Caco-2 (cell line): ENCODE measurements at regions not wholly inside any gene's neighbourhood (a gene's known extent, or its start where the extent isn't known, plus 50 kb on each side); places are given as distances from the start of the nearest gene placed in this dataset.

Experiments used
- BruUV-seq: library from RNA; stranded (reverse); fragments of 400-500 nt; replicated peaks from 2 replicates; lab custom pipeline; 2021; lab: Mats Ljungman, UMichigan
- CTCF ChIA-PET: fragments of 300-600 bp; sonication (Branson Sonifier 250); formaldehyde crosslinking; loops from one replicate; lab custom pipeline; 2022; ENCODE audit warnings: antibody characterized with exemption; lab: Charles Lee
- POLR2A ChIA-PET: fragments of 300-600 bp; sonication (Branson Sonifier 250); formaldehyde crosslinking; loops from one replicate; lab custom pipeline; 2022; ENCODE audit warnings: antibody characterized with exemption; lab: Charles Lee
- DNase-seq, 2 experiments: peaks; one replicate each; pipeline versions ENCODE4 v3.0.0 to v3.0.0-alpha.2; 2020 to 2022
- H3K27me3 ChIP-seq: replicated peaks from 2 replicates; pipeline ENCODE4 v1.6.0; 2011; ENCODE audit warnings: low read length; ENCODE audit not compliant: control insufficient read depth, insufficient read depth
- H3K36me3 ChIP-seq: 2 replicates; pipeline ENCODE4 v1.5.1; 2011; ENCODE audit warnings: low read length; ENCODE audit not compliant: control insufficient read depth, insufficient read depth
- H3K4me1 ChIP-seq: fragments of 250-450 bp; sonication (Bioruptor Pico); 2 replicates; pipeline ENCODE4 v1.5.1; 2020; ENCODE audit warnings: mild to moderate bottlenecking
- H3K4me3 ChIP-seq: 2 replicates; pipeline ENCODE4 v1.5.1; 2011; ENCODE audit warnings: low read depth, mild to moderate bottlenecking, control low read depth, low read length
- H3K9me3 ChIP-seq: fragments of 250-450 bp; sonication (Bioruptor Pico); 2 replicates; pipeline ENCODE4 v1.5.1; 2020; ENCODE audit warnings: mild to moderate bottlenecking, moderate library complexity
- H3K27ac Mint-ChIP-seq: one replicate; pipeline ENCODE4 v1.8.0; 2022; ENCODE audit warnings: mixed read lengths; ENCODE audit not compliant: unreplicated experiment
- H3K27me3 Mint-ChIP-seq: one replicate; pipeline ENCODE4 v1.8.0; 2022; ENCODE audit warnings: mixed read lengths; ENCODE audit not compliant: insufficient read depth, unreplicated experiment
- H3K36me3 Mint-ChIP-seq: one replicate; pipeline ENCODE4 v1.8.0; 2022; ENCODE audit warnings: mild to moderate bottlenecking, mixed read lengths; ENCODE audit not compliant: insufficient read depth, unreplicated experiment
- H3K4me1 Mint-ChIP-seq: one replicate; pipeline ENCODE4 v1.8.0; 2022; ENCODE audit warnings: low read depth, mixed read lengths; ENCODE audit not compliant: unreplicated experiment
- H3K4me3 Mint-ChIP-seq: one replicate; pipeline ENCODE4 v1.8.0; 2022; ENCODE audit warnings: mild to moderate bottlenecking, moderate library complexity, mixed read lengths; ENCODE audit not compliant: unreplicated experiment
- H3K9me3 Mint-ChIP-seq: one replicate; pipeline ENCODE4 v1.8.0; 2022; ENCODE audit warnings: mixed read lengths; ENCODE audit not compliant: unreplicated experiment
- CTCF ChIP-seq, 2 experiments: fragments of 200-600 bp in 1 of 2; IDR thresholded peaks; 1 replicate in 1 of 2; 2 replicates in 1 of 2; pipeline versions ENCODE4 v1.5.1 to v1.8.0; 2011 to 2022; ENCODE audit warnings: antibody characterized with exemption in 1 of 2, control low read depth in 1 of 2, inconsistent platforms in 1 of 2, low read depth in 1 of 2, low read length in 1 of 2, mild to moderate bottlenecking in 1 of 2, moderate library complexity in 1 of 2; ENCODE audit not compliant: insufficient read depth in 1 of 2, severe bottlenecking in 1 of 2, unreplicated experiment in 1 of 2
- intact Hi-C: fragments of 100-400 bp; cut with micrococcal nuclease; formaldehyde crosslinking; loops from one replicate; pipeline ENCODE4 v1.10.0; 2022; ENCODE audit not compliant: unreplicated experiment

DNA sequence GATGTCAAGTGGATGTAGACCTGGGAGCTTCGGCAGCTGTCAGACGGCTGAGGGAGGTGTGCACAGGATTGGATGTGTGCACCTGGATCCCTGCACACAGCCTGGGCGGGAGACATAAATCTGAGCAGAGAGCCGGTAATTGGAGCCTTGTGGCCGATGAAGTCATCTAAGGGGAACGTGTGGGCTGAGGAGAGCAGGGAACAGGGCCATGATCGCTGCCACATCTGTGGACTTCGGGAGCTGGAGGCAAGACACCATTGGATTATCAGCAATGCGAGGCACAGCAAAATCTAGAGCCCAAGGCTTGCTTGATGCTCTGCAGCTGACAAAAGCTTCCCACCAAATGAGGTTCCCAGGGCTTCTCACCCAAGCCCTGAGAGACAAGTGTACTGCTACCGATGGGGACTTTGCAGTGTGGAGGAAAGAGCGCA lies 147.7 kb downstream of the PTPN20 start:
- Mint-ChIP-seq H3K4me3 (no peak overlapping the region), H3K27me3 (peaks cover 57% of the 10 kb centered on the region), H3K27ac (no peak overlapping the region), H3K4me1 (no peaks in the 10 kb centered on the region), H3K36me3 (no peaks in the 10 kb centered on the region), H3K9me3 (no peaks in the 10 kb centered on the region)
- no peaks in the 10 kb centered on the region for H3K4me1 ChIP-seq
- no peak overlapping the region for H3K4me3 ChIP-seq
- no peaks in the 10 kb centered on the region for H3K36me3 ChIP-seq
- ChIA-PET CTCF (interaction anchor here (1.0 to 1.6 kb wide), 2 partner anchors 11 to 66 kb away, joined by 3 to 6 read pairs; no protein-coding TSS in a partner anchor), POLR2A (no interaction called here)
- TF ChIP-seq CTCF (IDR thresholded peaks at IDR 0.05; ENCODE audit: insufficient read depth in 1 of 2, low read depth in 1 of 2, low read length in 1 of 2, severe bottlenecking in 1 of 2, unreplicated experiment in 1 of 2), result no peak
- no peak for DNase-seq
- H3K9me3 ChIP-seq, result no peaks in the 10 kb centered on the region
- peaks cover 9% of the 10 kb centered on the region for H3K27me3 ChIP-seq
- BruUV-seq, result no TSS peak
- intact Hi-C loops, result no loop called here

DNA sequence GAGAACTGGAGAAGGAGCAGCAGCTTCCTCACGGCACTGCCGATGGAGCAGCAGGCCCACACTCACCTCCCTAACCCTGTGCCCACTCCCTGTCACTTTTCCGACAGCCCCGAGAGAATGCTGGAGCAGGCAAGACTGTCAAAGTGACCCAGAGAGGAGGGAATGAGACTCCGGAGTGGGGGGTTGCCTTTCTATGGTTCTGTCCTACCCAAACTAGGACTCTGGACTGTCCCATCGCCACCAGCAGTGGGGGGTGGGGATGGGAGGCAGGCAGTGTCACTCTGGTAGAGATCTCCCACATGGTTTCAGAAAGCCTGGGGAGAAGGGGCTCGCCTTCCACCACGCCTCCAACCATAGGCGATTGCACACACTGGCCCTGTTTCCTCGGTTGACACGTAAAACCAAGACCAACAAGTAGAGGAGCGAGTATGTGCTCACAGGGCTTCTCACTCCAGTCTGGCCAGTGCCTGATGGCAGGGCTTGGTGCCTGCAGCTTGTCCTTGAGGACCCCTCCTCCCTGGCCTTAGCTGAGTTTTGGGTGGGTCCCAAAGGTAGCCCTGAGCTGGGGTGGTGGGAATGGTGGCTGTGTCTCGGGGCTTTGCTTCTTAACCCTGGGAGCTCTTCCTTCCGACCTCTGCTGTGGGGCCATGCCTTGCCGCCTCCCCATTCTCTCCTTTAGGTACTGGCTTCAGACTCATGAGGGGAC lies 148.5 kb downstream of the PTPN20 start:
- Histone ChIP-seq H3K36me3 (no peaks in the 10 kb centered on the region), H3K4me3 (no peak overlapping the region), H3K9me3 (no peaks in the 10 kb centered on the region), H3K27me3 (peaks cover 9% of the 10 kb centered on the region), H3K4me1 (no peaks in the 10 kb centered on the region)
- ChIA-PET CTCF (interaction anchor here (1.0 to 1.6 kb wide), 2 partner anchors 12 to 67 kb away, joined by 3 to 6 read pairs; no protein-coding TSS in a partner anchor), POLR2A (no interaction called here)
- H3K27ac Mint-ChIP-seq, result no peak overlapping the region
- peaks cover 57% of the 10 kb centered on the region for H3K27me3 Mint-ChIP-seq
- H3K9me3 Mint-ChIP-seq, result no peaks in the 10 kb centered on the region
- no peaks in the 10 kb centered on the region for H3K36me3 Mint-ChIP-seq
- no TSS peak for BruUV-seq
- intact Hi-C loops, result no loop called here
- no peak for DNase-seq
- H3K4me1 Mint-ChIP-seq, result no peaks in the 10 kb centered on the region
- no peak for TF ChIP-seq CTCF (IDR thresholded peaks at IDR 0.05; ENCODE audit: insufficient read depth in 1 of 2, low read depth in 1 of 2, low read length in 1 of 2, severe bottlenecking in 1 of 2, unreplicated experiment in 1 of 2)
- no peak overlapping the region for H3K4me3 Mint-ChIP-seq

- ChIA-PET POLR2A (no interaction called here), CTCF (interaction anchor here (1.6 kb wide), 1 partner anchor 13 kb away, joined by 6 read pairs; no protein-coding TSS in a partner anchor)
- no peak for DNase-seq
- H3K4me1 Mint-ChIP-seq, result no peaks in the 10 kb centered on the region
- Histone ChIP-seq H3K4me1 (no peaks in the 10 kb centered on the region), H3K9me3 (no peaks in the 10 kb centered on the region), H3K27me3 (peaks cover 9% of the 10 kb centered on the region), H3K36me3 (no peaks in the 10 kb centered on the region), H3K4me3 (no peak overlapping the region)
- no TSS peak for BruUV-seq
- H3K36me3 Mint-ChIP-seq, result no peaks in the 10 kb centered on the region
- H3K27ac Mint-ChIP-seq, result no peak overlapping the region
- H3K9me3 Mint-ChIP-seq, result no peaks in the 10 kb centered on the region
- no peak overlapping the region for H3K4me3 Mint-ChIP-seq
- intact Hi-C loops, result no loop called here
- peaks cover 59% of the 10 kb centered on the region for H3K27me3 Mint-ChIP-seq
- TF ChIP-seq CTCF (IDR thresholded peaks at IDR 0.05; ENCODE audit: insufficient read depth in 1 of 2, low read depth in 1 of 2, low read length in 1 of 2, severe bottlenecking in 1 of 2, unreplicated experiment in 1 of 2), result no peak
Measured at GRCh38 chr10:47060356-47060755, 149.1 kb downstream of the PTPN20 start.
